Activated naive CD8-positive, alpha-beta T cell treated with anti-CD3 and anti-CD28 coated beads for 36 hours (primary cell): ENCODE measurements at regions not wholly inside any gene's neighbourhood (a gene's known extent, or its start where the extent isn't known, plus 50 kb on each side); places are given as distances from the start of the nearest gene placed in this dataset.

ENCODE experiments used
- DNase-seq: peaks from one replicate; pipeline ENCODE4 v3.0.0; 2021
- H3K27ac Mint-ChIP-seq: one replicate; pipeline ENCODE4 v1.8.0; 2022; ENCODE audit warnings: mild to moderate bottlenecking, moderate library complexity, mixed read lengths
- H3K27me3 Mint-ChIP-seq: one replicate; pipeline ENCODE4 v1.8.0; 2022; ENCODE audit warnings: mild to moderate bottlenecking, mixed read lengths
- H3K36me3 Mint-ChIP-seq: one replicate; pipeline ENCODE4 v1.8.0; 2021; ENCODE audit warnings: mild to moderate bottlenecking, mixed read lengths
- H3K4me1 Mint-ChIP-seq: one replicate; pipeline ENCODE4 v1.8.0; 2021; ENCODE audit warnings: mixed read lengths
- H3K4me3 Mint-ChIP-seq: one replicate; pipeline ENCODE4 v1.8.0; 2022; ENCODE audit warnings: mild to moderate bottlenecking, moderate library complexity, mixed read lengths
- H3K9me3 Mint-ChIP-seq: one replicate; pipeline ENCODE4 v1.8.0; 2022; ENCODE audit warnings: mixed read lengths

DNA sequence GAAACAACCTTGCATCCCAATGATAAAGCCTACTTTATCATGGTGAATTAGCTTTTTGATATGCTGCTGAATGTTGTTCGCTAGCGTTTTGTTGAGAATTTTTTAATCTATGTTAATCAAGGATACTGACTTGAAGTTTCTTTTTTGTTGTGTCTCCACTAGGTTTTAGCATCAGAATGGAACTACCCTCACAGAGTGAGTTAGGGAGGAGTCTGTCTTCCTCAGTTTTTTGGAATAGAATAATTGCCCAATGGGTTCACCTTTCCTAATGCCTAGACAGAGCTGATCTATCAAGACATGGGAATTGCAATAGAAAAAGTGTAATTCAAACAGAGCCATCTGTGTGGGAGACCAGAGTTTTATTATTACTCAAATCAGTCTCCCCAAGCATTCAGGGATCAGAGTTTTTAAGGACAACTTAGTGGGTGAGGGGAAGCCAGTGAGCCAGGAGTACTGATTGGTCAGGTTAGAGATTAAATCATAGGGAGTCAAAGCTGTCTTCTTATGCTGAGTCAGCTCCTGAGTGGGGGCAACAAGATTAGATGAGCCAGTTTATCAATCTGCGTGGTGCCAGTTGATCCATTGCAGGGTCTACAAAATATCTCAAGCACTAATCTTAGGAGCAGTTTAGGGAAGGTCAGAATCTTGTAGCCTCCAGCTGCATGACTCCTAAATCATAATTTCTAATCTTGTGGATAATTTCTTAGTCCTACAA is 237.4 kb upstream of the PPP2R3A start:
- H3K4me3 Mint-ChIP-seq, result no peak overlapping the region
- H3K9me3 Mint-ChIP-seq, result peaks cover 19% of the 10 kb centered on the region
- no peaks in the 10 kb centered on the region for H3K27me3 Mint-ChIP-seq
- H3K27ac Mint-ChIP-seq, result no peak overlapping the region
- no peak for DNase-seq
- no peaks in the 10 kb centered on the region for H3K4me1 Mint-ChIP-seq
- no peaks in the 10 kb centered on the region for H3K36me3 Mint-ChIP-seq

DNA sequence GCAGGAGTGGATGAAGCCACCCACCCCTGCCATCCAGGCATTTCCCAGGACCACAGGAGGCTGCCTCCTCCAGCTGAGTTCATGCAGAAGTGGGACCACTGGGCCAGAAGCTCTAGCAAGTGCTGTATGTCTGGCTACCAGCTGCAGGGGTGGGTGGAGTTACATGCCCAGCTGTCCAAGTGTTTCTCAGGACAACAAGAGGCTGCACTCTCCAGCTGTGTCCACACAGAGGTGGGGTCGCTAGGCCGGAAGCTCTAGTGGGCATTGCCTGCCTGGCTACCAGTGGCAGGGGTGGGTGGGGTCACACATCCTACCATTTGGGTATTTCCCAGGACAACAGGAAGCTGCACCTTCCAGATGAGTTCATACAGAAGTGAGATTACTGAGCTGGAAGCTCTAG is 234.0 kb upstream of the PPP2R3A start:
- H3K27ac Mint-ChIP-seq, result no peak overlapping the region
- H3K4me3 Mint-ChIP-seq, result no peak overlapping the region
- no peaks in the 10 kb centered on the region for H3K27me3 Mint-ChIP-seq
- no peaks in the 10 kb centered on the region for H3K4me1 Mint-ChIP-seq
- H3K36me3 Mint-ChIP-seq, result no peaks in the 10 kb centered on the region
- peaks cover 18% of the 10 kb centered on the region for H3K9me3 Mint-ChIP-seq
- no peak for DNase-seq

DNA sequence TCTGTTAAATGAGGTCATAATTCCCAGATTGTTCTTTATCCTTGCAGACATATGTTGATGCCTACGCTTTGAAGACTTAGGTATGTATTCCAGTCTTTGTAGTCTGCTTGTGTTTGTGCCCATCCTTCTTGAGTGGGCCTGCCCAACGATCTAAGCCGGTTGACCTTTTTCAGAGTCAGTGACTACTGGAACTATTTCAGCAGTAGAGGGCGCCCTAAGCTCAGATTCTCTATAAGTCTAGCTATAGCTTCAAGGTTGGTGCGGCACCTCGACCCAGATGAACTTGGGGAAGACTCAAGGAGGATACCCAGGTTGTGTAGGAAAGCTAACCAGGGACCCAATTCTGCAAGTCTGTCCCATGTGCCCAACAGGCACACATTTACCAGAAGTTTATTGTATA is 228.8 kb upstream of the PPP2R3A start:
- Mint-ChIP-seq H3K36me3 (no peaks in the 10 kb centered on the region), H3K27ac (no peak overlapping the region), H3K9me3 (peaks cover 13% of the 10 kb centered on the region), H3K27me3 (peaks cover 4% of the 10 kb centered on the region), H3K4me3 (no peak overlapping the region), H3K4me1 (no peaks in the 10 kb centered on the region)
- no peak for DNase-seq

DNA sequence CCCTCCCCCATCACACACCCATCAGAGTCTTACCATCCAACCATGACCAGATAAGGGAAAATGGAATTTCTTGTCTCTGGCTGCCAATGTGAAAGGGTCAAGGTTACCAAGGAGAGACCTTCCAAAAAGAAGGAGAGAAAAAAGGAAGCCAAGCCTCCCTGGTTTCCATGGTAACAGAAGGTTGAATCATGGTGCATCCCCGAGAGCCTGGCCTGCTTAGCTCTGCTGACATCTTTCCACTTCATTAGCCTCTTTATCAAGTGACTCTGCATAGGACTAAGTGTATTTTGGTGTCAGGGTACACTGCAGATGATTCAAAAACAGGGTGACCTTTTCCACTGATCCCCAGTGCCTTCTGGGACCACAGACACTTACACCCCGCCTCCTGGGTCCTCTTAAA is 225.7 kb upstream of the PPP2R3A start:
- Mint-ChIP-seq H3K36me3 (no peaks in the 10 kb centered on the region), H3K27me3 (peaks cover 11% of the 10 kb centered on the region), H3K4me1 (no peaks in the 10 kb centered on the region), H3K4me3 (no peak overlapping the region), H3K27ac (no peak overlapping the region), H3K9me3 (peaks cover 13% of the 10 kb centered on the region)
- DNase-seq, result no peak

DNA sequence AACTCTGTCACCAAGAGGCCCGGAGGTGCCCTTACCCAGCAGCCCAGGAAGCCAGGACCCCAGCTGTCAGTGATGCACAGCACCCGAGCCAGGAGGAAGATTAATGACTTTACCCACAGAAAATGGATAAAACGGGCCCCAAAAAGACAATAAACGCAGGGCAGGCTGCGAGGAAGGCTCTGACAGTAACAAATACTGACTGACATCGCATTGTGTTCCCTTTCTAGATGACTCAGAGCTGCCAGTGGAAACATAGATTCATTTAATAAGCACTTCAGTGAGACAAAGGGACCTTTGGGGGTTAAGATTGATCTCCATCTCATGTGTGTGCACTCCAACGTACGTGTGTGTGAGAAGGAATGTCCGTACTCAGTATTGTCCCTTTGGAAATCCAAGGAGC is 225.3 kb upstream of the PPP2R3A start:
- Mint-ChIP-seq H3K9me3 (peaks cover 13% of the 10 kb centered on the region), H3K4me3 (no peak overlapping the region), H3K27ac (no peak overlapping the region), H3K4me1 (no peaks in the 10 kb centered on the region), H3K36me3 (no peaks in the 10 kb centered on the region), H3K27me3 (peaks cover 11% of the 10 kb centered on the region)
- no peak for DNase-seq

DNA sequence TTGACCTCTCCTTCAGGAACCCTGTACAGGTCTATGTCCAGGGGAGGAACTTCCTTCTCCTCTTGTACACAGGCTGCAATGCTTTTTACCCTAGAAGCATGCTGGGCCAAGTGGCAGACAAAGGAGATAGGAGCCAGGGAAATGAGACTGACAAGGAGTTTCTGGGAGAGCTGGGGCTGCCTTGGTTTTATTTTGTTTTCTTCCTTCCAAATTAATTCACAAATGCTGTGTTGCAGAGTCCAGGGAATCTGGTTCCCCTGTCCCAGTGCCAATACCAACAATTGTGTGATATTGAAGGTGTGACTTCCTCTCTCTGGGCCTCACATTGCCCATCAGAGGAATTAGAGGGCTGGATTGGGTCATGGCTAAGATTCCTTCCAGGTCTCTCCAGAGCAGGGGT is 224.8 kb upstream of the PPP2R3A start:
- no peak overlapping the region for H3K4me3 Mint-ChIP-seq
- peaks cover 11% of the 10 kb centered on the region for H3K9me3 Mint-ChIP-seq
- H3K27ac Mint-ChIP-seq, result no peak overlapping the region
- no peak for DNase-seq
- H3K4me1 Mint-ChIP-seq, result no peaks in the 10 kb centered on the region
- H3K27me3 Mint-ChIP-seq, result peaks cover 11% of the 10 kb centered on the region
- H3K36me3 Mint-ChIP-seq, result no peaks in the 10 kb centered on the region

DNA sequence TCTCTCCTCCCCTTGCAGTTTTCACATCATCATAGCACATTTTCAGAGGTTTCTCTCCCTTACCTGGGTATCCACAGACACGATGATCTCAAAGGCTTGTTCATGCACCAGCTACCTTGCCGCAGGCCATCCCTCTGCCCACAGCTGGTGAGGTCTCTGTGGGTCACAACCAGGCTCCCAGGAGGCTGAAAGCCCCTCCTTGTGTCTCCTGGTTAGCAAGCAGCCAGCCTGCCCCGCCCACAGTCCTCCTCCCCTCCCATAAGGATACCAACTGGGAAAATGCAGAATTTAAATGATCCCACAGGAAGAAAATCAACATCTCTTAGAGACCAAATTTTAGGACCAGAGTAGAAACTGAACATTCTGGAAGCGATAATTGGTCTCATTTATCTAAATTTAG is 213.5 kb upstream of the PPP2R3A start:
- Mint-ChIP-seq H3K27ac (no peak overlapping the region), H3K27me3 (no peaks in the 10 kb centered on the region), H3K9me3 (no peaks in the 10 kb centered on the region), H3K4me3 (no peak overlapping the region), H3K36me3 (no peaks in the 10 kb centered on the region), H3K4me1 (no peaks in the 10 kb centered on the region)
- no peak for DNase-seq

DNA sequence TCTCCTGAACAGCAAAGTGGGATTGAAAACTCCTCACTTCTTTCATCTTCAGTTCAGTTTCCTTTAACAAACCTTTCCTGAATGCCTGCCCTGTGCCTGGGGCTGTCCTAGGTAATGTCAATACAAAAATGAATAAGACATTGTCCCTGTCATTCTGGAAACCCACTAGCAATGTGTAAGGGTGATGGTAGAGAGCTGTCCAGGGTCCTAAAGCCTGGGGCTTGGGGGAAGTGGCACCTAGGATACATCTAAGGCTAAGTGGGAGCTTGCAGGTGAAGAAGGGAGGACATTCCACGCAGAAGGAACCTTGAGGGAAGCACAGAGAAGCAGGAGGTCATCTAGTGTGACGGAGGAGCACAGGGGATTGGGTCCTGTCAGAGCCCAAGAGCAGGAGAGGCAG is 212.7 kb upstream of the PPP2R3A start:
- H3K9me3 Mint-ChIP-seq, result no peaks in the 10 kb centered on the region
- DNase-seq, result no peak
- no peak overlapping the region for H3K27ac Mint-ChIP-seq
- no peaks in the 10 kb centered on the region for H3K36me3 Mint-ChIP-seq
- no peaks in the 10 kb centered on the region for H3K4me1 Mint-ChIP-seq
- no peak overlapping the region for H3K4me3 Mint-ChIP-seq
- no peaks in the 10 kb centered on the region for H3K27me3 Mint-ChIP-seq

DNA sequence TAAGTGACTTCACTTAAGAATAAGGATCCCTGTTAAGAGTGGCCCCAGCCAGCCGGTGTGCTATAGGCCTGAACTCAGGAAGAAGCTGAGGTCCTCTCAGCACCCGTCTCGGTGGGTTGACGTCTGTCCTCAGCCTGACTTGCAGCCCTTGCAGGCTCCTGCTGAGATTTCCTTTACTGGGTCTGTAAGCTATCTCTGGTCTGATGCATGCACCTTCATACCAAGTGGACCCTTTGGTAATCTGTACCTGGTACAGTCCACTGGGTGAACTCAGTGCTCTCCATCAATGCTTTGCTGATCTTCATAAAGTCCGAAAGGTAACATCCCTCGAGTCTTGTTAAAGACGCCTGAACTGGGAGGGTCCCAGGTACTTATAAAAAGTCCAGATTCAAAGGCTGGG is 212.0 kb upstream of the PPP2R3A start:
- Mint-ChIP-seq H3K4me3 (no peak overlapping the region), H3K27me3 (no peaks in the 10 kb centered on the region), H3K36me3 (no peaks in the 10 kb centered on the region), H3K27ac (no peak overlapping the region), H3K4me1 (no peaks in the 10 kb centered on the region), H3K9me3 (no peaks in the 10 kb centered on the region)
- no peak for DNase-seq

DNA sequence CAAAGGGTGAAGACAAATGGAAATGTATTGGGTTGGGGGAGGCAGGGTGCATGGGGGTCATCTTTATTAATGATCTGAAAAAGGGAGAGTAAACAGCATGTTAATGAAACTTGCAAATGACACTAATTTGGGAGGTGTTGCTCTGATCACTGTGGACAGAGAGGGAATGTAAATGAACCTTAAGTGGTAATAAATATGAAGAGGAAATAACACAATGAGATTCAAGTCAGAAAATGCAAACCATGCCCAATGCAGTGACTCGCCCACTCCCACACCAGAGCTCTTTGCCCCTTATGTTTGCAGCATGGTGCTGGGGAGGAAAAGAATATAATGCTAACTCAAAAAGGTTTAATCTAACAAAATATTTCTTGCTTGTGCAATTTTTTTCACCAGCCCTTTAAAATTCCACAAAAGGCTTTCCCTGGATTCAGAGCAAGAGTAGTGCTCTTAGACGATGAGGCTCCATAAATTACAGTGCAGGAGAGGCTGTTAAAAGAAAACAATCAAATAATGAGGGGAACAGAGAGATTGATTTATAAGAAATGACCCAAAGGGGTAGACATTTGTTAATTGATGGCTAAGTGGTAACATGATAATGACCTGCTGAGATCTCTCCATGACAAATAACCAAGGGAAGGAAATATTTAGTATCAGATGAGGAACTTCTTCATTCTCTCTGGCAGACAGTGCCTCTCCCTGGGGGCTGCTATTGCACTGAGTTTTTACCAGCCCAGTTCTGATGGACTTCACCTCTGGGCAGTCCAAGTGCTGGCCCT is 210.0 kb upstream of the PPP2R3A start:
- Mint-ChIP-seq H3K27me3 (no peaks in the 10 kb centered on the region), H3K27ac (no peak overlapping the region)

DNA sequence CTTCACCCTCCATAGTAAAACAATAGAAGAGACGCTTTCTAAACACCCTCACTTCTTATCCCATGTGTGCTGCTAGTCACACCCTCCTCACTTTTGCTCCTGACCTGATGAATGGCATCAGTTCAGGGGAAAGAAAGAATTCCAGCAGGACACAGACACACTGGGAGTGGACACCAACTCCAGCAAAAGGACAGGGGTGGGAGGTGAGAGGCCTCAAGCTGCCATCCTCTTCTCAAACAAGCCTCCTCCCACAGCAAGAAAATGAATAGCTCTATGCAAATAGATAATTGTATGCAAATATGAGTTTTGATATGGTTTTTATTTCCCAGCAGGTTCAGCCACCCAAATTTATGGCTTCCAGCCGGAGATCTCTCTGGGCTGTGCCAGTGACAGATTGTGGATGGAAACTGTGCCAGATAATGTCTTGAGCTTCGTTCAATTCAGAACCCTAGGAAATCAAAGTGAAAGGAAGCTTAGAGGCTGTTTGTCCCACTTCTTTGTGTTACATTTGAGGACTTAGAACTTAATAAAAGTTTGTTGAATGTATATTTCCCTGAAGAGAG is 209.3 kb upstream of the PPP2R3A start:
- no peaks in the 10 kb centered on the region for H3K4me1 Mint-ChIP-seq
- H3K36me3 Mint-ChIP-seq, result no peaks in the 10 kb centered on the region
- H3K9me3 Mint-ChIP-seq, result no peaks in the 10 kb centered on the region
- H3K27ac Mint-ChIP-seq, result no peak overlapping the region
- DNase-seq, result no peak
- H3K4me3 Mint-ChIP-seq, result no peak overlapping the region
- no peaks in the 10 kb centered on the region for H3K27me3 Mint-ChIP-seq

More for the DNA sequence above, 210.0 kb upstream of the PPP2R3A start:
- Mint-ChIP-seq H3K4me3 (no peak overlapping the region), H3K9me3 (no peaks in the 10 kb centered on the region), H3K36me3 (no peaks in the 10 kb centered on the region), H3K4me1 (no peaks in the 10 kb centered on the region)
- DNase-seq, result no peak

DNA sequence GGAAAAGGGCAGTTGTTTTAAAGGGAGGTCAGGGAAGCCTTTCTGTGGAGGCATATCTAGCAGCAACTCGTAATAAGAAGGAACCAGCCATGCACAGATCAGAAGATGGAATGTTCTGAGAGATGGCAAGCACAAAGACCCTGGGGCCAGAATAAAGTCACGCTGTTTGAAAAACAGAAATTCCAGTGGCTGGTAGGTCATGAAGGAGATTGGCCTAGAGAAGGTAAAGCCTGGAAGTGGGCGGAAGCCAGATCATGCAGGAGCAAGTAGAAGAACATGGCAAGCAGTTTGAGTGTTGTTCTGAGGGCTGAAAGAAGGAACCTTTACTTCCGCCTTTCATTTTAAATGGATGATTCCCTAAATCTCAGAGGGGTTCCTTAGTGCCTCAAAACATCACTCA is 208.1 kb upstream of the PPP2R3A start:
- Mint-ChIP-seq H3K4me1 (no peaks in the 10 kb centered on the region), H3K36me3 (no peaks in the 10 kb centered on the region), H3K27ac (no peak overlapping the region), H3K27me3 (no peaks in the 10 kb centered on the region), H3K4me3 (no peak overlapping the region), H3K9me3 (no peaks in the 10 kb centered on the region)
- DNase-seq, result no peak

DNA sequence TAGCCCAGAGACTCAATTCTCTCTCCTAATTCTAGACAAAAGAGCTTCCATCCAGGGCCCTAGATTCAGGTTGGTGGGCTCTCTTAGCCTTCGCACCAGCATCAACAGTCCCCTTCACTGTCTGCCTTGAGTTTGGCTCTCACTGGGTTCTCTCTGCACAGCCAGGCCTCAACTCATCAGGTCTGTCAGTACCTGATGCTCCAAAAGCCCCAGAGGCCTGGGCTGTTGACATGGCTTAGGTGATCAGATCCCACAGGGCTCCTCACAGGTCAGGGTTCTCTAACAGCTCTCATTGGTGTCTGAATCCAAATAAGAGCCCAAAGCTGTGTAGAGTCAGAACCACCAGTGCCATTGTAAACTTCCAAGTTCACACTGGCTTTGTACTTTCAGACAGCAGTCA is 206.6 kb upstream of the PPP2R3A start:
- H3K4me1 Mint-ChIP-seq, result no peaks in the 10 kb centered on the region
- no peak for DNase-seq
- no peak overlapping the region for H3K27ac Mint-ChIP-seq
- H3K4me3 Mint-ChIP-seq, result no peak overlapping the region
- no peaks in the 10 kb centered on the region for H3K9me3 Mint-ChIP-seq
- H3K27me3 Mint-ChIP-seq, result no peaks in the 10 kb centered on the region
- H3K36me3 Mint-ChIP-seq, result no peaks in the 10 kb centered on the region

DNA sequence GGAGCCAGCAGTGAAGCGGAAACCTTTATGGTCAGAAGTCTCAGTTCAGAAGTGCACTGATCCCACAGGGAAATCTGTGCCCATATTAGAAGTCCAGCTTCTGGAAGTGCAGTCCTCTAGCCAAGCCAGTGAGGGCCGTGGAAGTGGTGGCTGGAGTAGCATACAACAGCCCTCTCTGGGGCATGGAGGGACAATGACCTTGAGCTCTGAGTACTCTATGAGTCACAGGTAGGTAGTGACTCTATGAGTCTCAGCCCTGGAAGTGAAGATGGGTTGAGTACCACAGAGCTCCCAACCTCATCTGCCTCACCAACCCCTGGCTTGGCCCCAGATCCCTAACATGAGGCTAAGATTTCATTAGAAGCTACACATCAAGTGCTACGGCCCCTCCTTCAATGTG is 205.9 kb upstream of the PPP2R3A start:
- H3K4me3 Mint-ChIP-seq, result no peak overlapping the region
- H3K27me3 Mint-ChIP-seq, result no peaks in the 10 kb centered on the region
- no peaks in the 10 kb centered on the region for H3K4me1 Mint-ChIP-seq
- no peaks in the 10 kb centered on the region for H3K9me3 Mint-ChIP-seq
- H3K27ac Mint-ChIP-seq, result no peak overlapping the region
- no peak for DNase-seq
- H3K36me3 Mint-ChIP-seq, result no peaks in the 10 kb centered on the region

DNA sequence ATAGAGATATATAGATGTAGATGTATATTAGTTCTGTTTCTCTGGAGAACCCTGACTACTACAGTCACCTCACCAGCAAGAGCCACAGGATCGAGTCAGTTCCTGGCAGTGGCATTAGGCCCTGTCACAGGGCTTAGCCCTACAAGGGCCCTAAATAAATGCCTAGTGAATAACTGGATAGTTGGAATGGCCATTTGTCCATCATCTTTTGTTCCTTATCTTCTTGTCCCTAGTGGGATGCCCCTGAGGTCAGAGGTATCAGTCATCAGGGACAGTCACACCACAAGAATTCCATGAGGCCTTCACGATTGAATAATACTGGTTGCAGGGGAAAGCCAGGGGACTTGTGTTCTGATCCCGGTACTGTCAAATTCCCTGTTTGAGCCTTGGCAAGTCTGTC is 204.9 kb upstream of the PPP2R3A start:
- DNase-seq, result no peak
- Mint-ChIP-seq H3K36me3 (no peaks in the 10 kb centered on the region), H3K4me1 (no peaks in the 10 kb centered on the region), H3K27me3 (no peaks in the 10 kb centered on the region), H3K4me3 (no peak overlapping the region), H3K9me3 (peaks cover 2% of the 10 kb centered on the region), H3K27ac (no peak overlapping the region)
